Pancreas (tissue), 10 donors: ENCODE measurements at regions not wholly inside any gene's neighbourhood (a gene's known extent, or its start where the extent isn't known, plus 50 kb on each side); places are given as distances from the start of the nearest gene placed in this dataset.
"Not testable (repeated sequence)": the region's sequence is repeated elsewhere in the genome, so short reads cannot be mapped to it uniquely, and the experiment has no call there.

Experiments
- ATAC-seq, 4 donors: fragments of 200-7000 bp; cut with Tn5 transposase; one replicate each; pipeline versions ENCODE4 v1.8.0 to v1.9.1; 2020; ENCODE audit warnings: mild to moderate bottlenecking in 4 of 4, moderate library complexity in 4 of 4
- DNase-seq, 6 donors: peaks; one replicate each; pipeline ENCODE4 v3.0.0-alpha.2; 2020
- FAIRE-seq: peaks from 2 replicates; lab custom pipeline; 2012; peaks lifted over from hg19 to GRCh38; lab: Jason Lieb, UNC
- H3K27ac ChIP-seq, 4 donors: fragments of 200-600 bp; sonication (generic); 1 replicate in 3 of 4; 2 replicates in 1 of 4; pipeline versions ENCODE4 v1.5.0 to v1.8.0; 2020
- H3K27me3 ChIP-seq, 4 donors: fragments of 200-600 bp; one replicate each; pipeline ENCODE4 v1.8.0; 2021
- H3K36me3 ChIP-seq, 3 donors: fragments of 200-600 bp; sonication (generic) in 1 of 3; one replicate each; pipeline versions ENCODE4 v1.5.0 to v1.8.0; 2020 to 2021
- H3K4me1 ChIP-seq, 3 donors: fragments of 200-600 bp; one replicate each; pipeline ENCODE4 v1.8.0; 2021
- H3K4me3 ChIP-seq, 4 donors: fragments of 200-600 bp; sonication (generic) in 2 of 4; one replicate each; pipeline versions ENCODE4 v1.5.0 to v1.8.0; 2020 to 2021
- H3K9me3 ChIP-seq, 4 donors: fragments of 200-600 bp; one replicate each; pipeline ENCODE4 v1.8.0; 2021
- CTCF ChIP-seq, 4 donors: fragments of 200-600 bp; sonication (generic) in 3 of 4; IDR thresholded peaks; one replicate each; pipeline versions ENCODE4 v1.5.0 to v1.8.0; 2021; ENCODE audit warnings: antibody characterized with exemption in 4 of 4
- WGBS, 2 donors: extraction: QIAGEN DNeasy Blood & Tissue Kit; methylation state at CpG; one replicate each; pipeline ENCODE4 v1.1.7; 2013; 5-methylcytosine and 5-hydroxymethylcytosine counted together
- intact Hi-C, 3 donors: fragments of 100-400 bp; cut with DNase I; formaldehyde crosslinking; loops; one replicate each; pipeline versions ENCODE4 v1.11.1 to v1.14.2; 2022
- donor health status: healthy with polysubstance abuse.
- donor health status: DM: no; HTN: no; CAD: no; lungs with moderate emphysema.
- donor health status: DM: no; HTN: no; CAD: no.
- donor health status: control.
- donor health status: control.
- donor health status: Bipolar disorder and iron deficiency.
- donor health status: DM: yes; HTN: yes; CAD: no.
- donor health status: DM: no; HTN: no; CAD: no.
- donor health status: DM: no; HTN: no; CAD: no.
- donor health status: DM: yes; HTN: yes; CAD: no.

GRCh38 chr1:238608144-238608543, 717.4 kb upstream of the ZP4 start:
- TF ChIP-seq CTCF (IDR thresholded peaks at IDR 0.05) = no peak
- Histone ChIP-seq H3K27ac (no peak overlapping the region), H3K4me1 (no peaks in the 10 kb centered on the region), H3K27me3 (no peaks in the 10 kb centered on the region), H3K9me3 (no peaks in the 10 kb centered on the region), H3K4me3 (no peak overlapping the region), H3K36me3 (no peaks in the 10 kb centered on the region)
- 63 to 76% methylated on average over 5 of the region's 5 CpGs for WGBS, 2 donors
- FAIRE-seq (no peak), DNase-seq (no peak), ATAC-seq (no peak)
- intact Hi-C loops = no loop called here

- Histone ChIP-seq H3K9me3 (no peaks in the 10 kb centered on the region), H3K4me1 (no peaks in the 10 kb centered on the region), H3K36me3 (no peaks in the 10 kb centered on the region), H3K4me3 (no peak overlapping the region), H3K27me3 (no peaks in the 10 kb centered on the region), H3K27ac (no peak overlapping the region)
- TF ChIP-seq CTCF (IDR thresholded peaks at IDR 0.05) = no peak
- ATAC-seq (peak in 1 of 4 donors; percentile 37), FAIRE-seq (no peak), DNase-seq (no peak)
- 56 to 76% methylated on average over 4 of the region's 4 CpGs for WGBS, 2 donors
- intact Hi-C loops = no loop called here
Measured at GRCh38 chr1:238606896-238607295, 716.2 kb upstream of the ZP4 start.

GRCh38 chr1:238606457-238606856, 715.7 kb upstream of the ZP4 start:
- no peak for ATAC-seq
- 75 to 82% methylated on average over 2 of the region's 2 CpGs for WGBS, 2 donors
- H3K27me3 ChIP-seq = no peaks in the 10 kb centered on the region
- TF ChIP-seq CTCF (IDR thresholded peaks at IDR 0.05) = no peak
- no peaks in the 10 kb centered on the region for H3K4me1 ChIP-seq
- H3K4me3 ChIP-seq = no peak overlapping the region
- H3K9me3 ChIP-seq = no peaks in the 10 kb centered on the region
- no peak for FAIRE-seq
- no peak overlapping the region for H3K27ac ChIP-seq
- no peak for DNase-seq
- H3K36me3 ChIP-seq = no peaks in the 10 kb centered on the region
- intact Hi-C loops = no loop called here

- Histone ChIP-seq H3K4me3 (no peak overlapping the region), H3K36me3 (no peaks in the 10 kb centered on the region), H3K9me3 (no peaks in the 10 kb centered on the region), H3K27me3 (no peaks in the 10 kb centered on the region), H3K4me1 (no peaks in the 10 kb centered on the region), H3K27ac (no peak overlapping the region)
- intact Hi-C loops = no loop called here
- 55 to 68% methylated on average over 3 of the region's 3 CpGs for WGBS, 2 donors
- no peak for TF ChIP-seq CTCF (IDR thresholded peaks at IDR 0.05)
- ATAC-seq (no peak), FAIRE-seq (no peak), DNase-seq (no peak)
Measured at GRCh38 chr1:238604357-238604756, 713.6 kb upstream of the ZP4 start.

- H3K36me3 ChIP-seq, H3K27me3 ChIP-seq, DNase-seq, H3K27ac ChIP-seq, H3K9me3 ChIP-seq, H3K4me3 ChIP-seq, H3K4me1 ChIP-seq, ATAC-seq, FAIRE-seq, intact Hi-C loops: not testable (repeated sequence)
- WGBS, 2 donors = 63% methylated on average over 2 of the region's 2 CpGs
Measured at GRCh38 chr1:238601604-238602003, 710.9 kb upstream of the ZP4 start.

GRCh38 chr1:238596703-238597102, 706.0 kb upstream of the ZP4 start:
- intact Hi-C loops = no loop called here
- ATAC-seq = no peak
- H3K4me1 ChIP-seq = no peaks in the 10 kb centered on the region
- H3K4me3 ChIP-seq = no peak overlapping the region
- TF ChIP-seq CTCF (IDR thresholded peaks at IDR 0.05) = no peak
- H3K27ac ChIP-seq = no peak overlapping the region
- no peaks in the 10 kb centered on the region for H3K27me3 ChIP-seq
- DNase-seq = no peak
- WGBS, 2 donors = 70 to 83% methylated on average over 4 of the region's 4 CpGs
- H3K36me3 ChIP-seq = no peaks in the 10 kb centered on the region
- FAIRE-seq = no peak
- no peaks in the 10 kb centered on the region for H3K9me3 ChIP-seq
